H1 (cell line): ENCODE measurements at regions not wholly inside any gene's neighbourhood (a gene's known extent, or its start where the extent isn't known, plus 50 kb on each side); places are given as distances from the start of the nearest gene placed in this dataset.

Source experiments
- CTCF ChIA-PET: fragments of 300-600 bp; sonication (Branson Sonifier 250); formaldehyde crosslinking; loops from one replicate; lab custom pipeline; 2021; ENCODE audit not compliant: partially characterized antibody; lab: Charles Lee
- POLR2A ChIA-PET: fragments of 300-600 bp; sonication (Branson Sonifier 250); formaldehyde crosslinking; loops from one replicate; lab custom pipeline; 2021; ENCODE audit warnings: inconsistent platforms; ENCODE audit not compliant: partially characterized antibody; lab: Charles Lee
- DNase-seq, 2 experiments: peaks; one replicate each; pipeline versions ENCODE4 v3.0.0 to v3.0.0-alpha.2; 2010 to 2022; ENCODE audit warnings: low spot score in 2 of 2, low read depth in 1 of 2, mixed read lengths in 1 of 2
- FAIRE-seq: peaks from 2 replicates; lab custom pipeline; 2011; peaks lifted over from hg19 to GRCh38; lab: Jason Lieb, UNC
- H2AFZ ChIP-seq: 2 replicates; pipeline ENCODE4 v1.8.1; 2012; ENCODE audit warnings: low read length, inconsistent platforms
- H2AK5ac ChIP-seq: 2 replicates; pipeline ENCODE4 v1.6.1; 2013; ENCODE audit warnings: low read depth, low read length
- H2BK120ac ChIP-seq: replicated peaks from 2 replicates; pipeline ENCODE3; 2013; ENCODE audit warnings: low read depth, low read length, inconsistent platforms
- H2BK12ac ChIP-seq: 2 replicates; pipeline ENCODE4 v1.6.1; 2013; ENCODE audit warnings: low read depth, low read length
- H2BK15ac ChIP-seq: 2 replicates; pipeline ENCODE4 v1.6.1; 2013; ENCODE audit warnings: low read length
- H2BK20ac ChIP-seq: 2 replicates; pipeline ENCODE4 v1.6.1; 2013; ENCODE audit warnings: low read length
- H2BK5ac ChIP-seq: 2 replicates; pipeline ENCODE4 v1.6.1; 2013; ENCODE audit warnings: low read depth, low read length
- H3K14ac ChIP-seq: 2 replicates; pipeline ENCODE4 v1.6.1; 2013; ENCODE audit warnings: inconsistent platforms; ENCODE audit not compliant: insufficient read length
- H3K18ac ChIP-seq: 2 replicates; pipeline ENCODE4 v1.6.1; 2013; ENCODE audit warnings: low read length; ENCODE audit errors: extremely low read depth
- H3K23ac ChIP-seq: 2 replicates; pipeline ENCODE4 v1.6.1; 2013; ENCODE audit warnings: inconsistent platforms; ENCODE audit not compliant: insufficient read length
- H3K23me2 ChIP-seq: 2 replicates; pipeline ENCODE4 v1.6.1; 2013; ENCODE audit warnings: low read depth, low read length
- H3K27ac ChIP-seq: 2 replicates; pipeline ENCODE4 v1.6.1; 2011; ENCODE audit warnings: low read depth, low read length, inconsistent platforms
- H3K27me3 ChIP-seq, 4 experiments: replicated peaks in 1 of 4; 1 replicate in 1 of 4; 2 replicates in 3 of 4; pipeline versions ENCODE4 v1.6.1 to v1.8.1; 2011 to 2013; ENCODE audit warnings: low read length in 3 of 4, mild to moderate bottlenecking in 3 of 4, inconsistent platforms in 2 of 4, mixed read lengths in 2 of 4, moderate library complexity in 1 of 4; ENCODE audit not compliant: control insufficient read depth in 3 of 4, insufficient read depth in 3 of 4; ENCODE audit errors: extremely low read depth in 1 of 4
- H3K36me3 ChIP-seq, 4 experiments: 2 replicates each; pipeline versions ENCODE4 v1.6.1 to v1.8.1; 2011 to 2013; ENCODE audit warnings: mild to moderate bottlenecking in 4 of 4, low read length in 3 of 4, moderate library complexity in 2 of 4, control low read depth in 1 of 4, inconsistent platforms in 1 of 4; ENCODE audit not compliant: insufficient read depth in 4 of 4, control insufficient read depth in 2 of 4
- H3K4ac ChIP-seq: replicated peaks from 2 replicates; pipeline ENCODE3; 2013; ENCODE audit warnings: low read length, low read depth, mixed read lengths, inconsistent platforms; ENCODE audit not compliant: insufficient read length
- H3K4me1 ChIP-seq, 4 experiments: replicated peaks in 1 of 4; 1 replicate in 1 of 4; 2 replicates in 3 of 4; pipeline versions ENCODE4 v1.6.1 to v1.8.1; 2011 to 2013; ENCODE audit warnings: low read length in 3 of 4, inconsistent platforms in 2 of 4, mixed read lengths in 1 of 4; ENCODE audit not compliant: insufficient read depth in 4 of 4, control insufficient read depth in 3 of 4
- H3K4me2 ChIP-seq, 2 experiments: 2 replicates each; pipeline versions ENCODE4 v1.6.1 to v1.8.1; 2011 to 2013; ENCODE audit warnings: low read depth in 2 of 2, low read length in 2 of 2, control low read depth in 1 of 2, inconsistent platforms in 1 of 2, mild to moderate bottlenecking in 1 of 2; ENCODE audit not compliant: insufficient read depth in 1 of 2
- H3K4me3 ChIP-seq, 4 experiments: fragments of 200-600, 300-600 bp in 1 of 4; sonication (generic), shearing (Covaris generic), sonication (Bioruptor Twin) in 1 of 4; 2 replicates each; pipeline versions ENCODE4 v1.5.1 to v1.8.1; 2011 to 2016; ENCODE audit warnings: low read length in 4 of 4, low read depth in 3 of 4, control low read depth in 2 of 4, inconsistent platforms in 2 of 4, mild to moderate bottlenecking in 2 of 4, mixed read lengths in 1 of 4, moderate library complexity in 1 of 4; ENCODE audit not compliant: insufficient read depth in 2 of 4; ENCODE audit errors: extremely low read depth in 1 of 4
- H3K56ac ChIP-seq: replicated peaks from 2 replicates; pipeline ENCODE3; 2013; ENCODE audit warnings: low read depth, mild to moderate bottlenecking, mixed read lengths, low read length, inconsistent platforms; ENCODE audit not compliant: insufficient read length
- H3K79me1 ChIP-seq: 2 replicates; pipeline ENCODE4 v1.6.1; 2013; ENCODE audit warnings: low read depth, low read length, control low read depth
- H3K79me2 ChIP-seq, 2 experiments: 2 replicates each; pipeline versions ENCODE4 v1.6.1 to v1.8.1; 2012 to 2013; ENCODE audit warnings: low read length in 2 of 2, mild to moderate bottlenecking in 2 of 2, inconsistent platforms in 1 of 2; ENCODE audit not compliant: insufficient read depth in 2 of 2, control insufficient read depth in 1 of 2
- H3K9ac ChIP-seq, 4 experiments: replicated peaks in 1 of 4; 1 replicate in 1 of 4; 2 replicates in 3 of 4; pipeline versions ENCODE4 v1.6.1 to v1.8.1; 2011 to 2013; ENCODE audit warnings: low read depth in 3 of 4, low read length in 3 of 4, control low read depth in 2 of 4, mild to moderate bottlenecking in 2 of 4, moderate library complexity in 2 of 4, inconsistent platforms in 1 of 4; ENCODE audit errors: extremely low read depth in 1 of 4
- H3K9me3 ChIP-seq, 2 experiments: 2 replicates each; pipeline versions ENCODE4 v1.6.1 to v1.8.1; 2012 to 2013; ENCODE audit warnings: mild to moderate bottlenecking in 2 of 2, moderate library complexity in 2 of 2, control low read depth in 1 of 2, inconsistent platforms in 1 of 2, low read depth in 1 of 2, low read length in 1 of 2, mixed read lengths in 1 of 2; ENCODE audit not compliant: insufficient read depth in 2 of 2
- H4K20me1 ChIP-seq, 2 experiments: replicated peaks in 1 of 2; 2 replicates each; pipeline versions ENCODE3 to v1.8.1; 2011 to 2013; ENCODE audit warnings: inconsistent platforms in 2 of 2, low read length in 2 of 2, mild to moderate bottlenecking in 1 of 2; ENCODE audit not compliant: insufficient read depth in 2 of 2, control insufficient read depth in 1 of 2
- H4K5ac ChIP-seq: 2 replicates; pipeline ENCODE4 v1.6.1; 2013; ENCODE audit warnings: low read length, low read depth, mixed read lengths, inconsistent platforms; ENCODE audit not compliant: insufficient read length
- H4K8ac ChIP-seq: 2 replicates; pipeline ENCODE4 v1.8.0; 2013; ENCODE audit warnings: mild to moderate bottlenecking, moderate library complexity, low read length, inconsistent platforms; ENCODE audit not compliant: insufficient read depth; ENCODE audit errors: extremely low read depth
- H4K91ac ChIP-seq: replicated peaks from 2 replicates; pipeline ENCODE3; 2013; ENCODE audit warnings: low read length, mixed read lengths, inconsistent platforms; ENCODE audit not compliant: insufficient read length
- BACH1 ChIP-seq: IDR thresholded peaks from 2 replicates; pipeline ENCODE4 v1.6.1; 2012; ENCODE audit warnings: low read length, improper control_type of control experiment
- CHD2 ChIP-seq: IDR thresholded peaks from 2 replicates; pipeline ENCODE4 v1.6.1; 2012; ENCODE audit warnings: low read length, improper control_type of control experiment
- CREB1 ChIP-seq: IDR thresholded peaks from 2 replicates; pipeline ENCODE4 v1.6.1; 2012; ENCODE audit warnings: inconsistent platforms
- CTBP2 ChIP-seq: IDR thresholded peaks from 2 replicates; pipeline ENCODE4 v1.7.0; 2011; ENCODE audit warnings: borderline replicate concordance, mild to moderate bottlenecking, moderate library complexity, mixed read lengths, low read length; ENCODE audit not compliant: insufficient read depth, insufficient read length
- FOSL1 ChIP-seq: IDR thresholded peaks from 2 replicates; pipeline ENCODE4 v1.6.1; 2011; ENCODE audit warnings: mild to moderate bottlenecking, low read depth, low read length, moderate library complexity; ENCODE audit not compliant: insufficient read depth
- KDM5A ChIP-seq: fragments of 200-600 bp; IDR thresholded peaks from 2 replicates; pipeline ENCODE4 v1.7.1; 2012; ENCODE audit warnings: mild to moderate bottlenecking, low read length, inconsistent platforms, mixed read lengths
- MAFK ChIP-seq: IDR thresholded peaks from 2 replicates; pipeline ENCODE4 v1.6.1; 2012; ENCODE audit warnings: low read depth, mild to moderate bottlenecking, improper control_type of control experiment, low read length
- PHF8 ChIP-seq: fragments of 200-600 bp; sonication (generic); conservative IDR thresholded peaks from 2 replicates; pipeline ENCODE4 v1.7.1; 2012; ENCODE audit warnings: low read depth, mild to moderate bottlenecking, inconsistent platforms, low read length, moderate library complexity
- POLR2AphosphoS5 ChIP-seq: IDR thresholded peaks from 2 replicates; pipeline ENCODE4 v1.6.1; 2011; ENCODE audit warnings: low read depth, low read length
- SIX5 ChIP-seq: IDR thresholded peaks from 2 replicates; pipeline ENCODE4 v1.6.1; 2011; ENCODE audit warnings: mild to moderate bottlenecking, low read depth, low read length
- TAF7 ChIP-seq: optimal IDR thresholded peaks from 2 replicates; pipeline ENCODE3; 2011; ENCODE audit warnings: low read depth, mild to moderate bottlenecking, inconsistent platforms, low read length, moderate library complexity, borderline replicate concordance
- TEAD4 ChIP-seq: IDR thresholded peaks from 2 replicates; pipeline ENCODE4 v1.6.1; 2012; ENCODE audit warnings: low read depth, low read length, inconsistent platforms, mixed read lengths
- ZNF274 ChIP-seq: IDR thresholded peaks from 2 replicates; pipeline ENCODE4 v1.7.0; 2012; ENCODE audit warnings: low read length, borderline replicate concordance; ENCODE audit errors: extremely low read depth
- WGBS, 2 experiments: shearing (Covaris generic) in 1 of 2; methylation state at CpG; one replicate each; pipeline versions ENCODE4 v1.1.6 to v1.1.7; 2013 to 2015; ENCODE audit warnings: low lambda C conversion rate in 2 of 2, mixed read lengths in 2 of 2, inconsistent platforms in 1 of 2, low coverage in 1 of 2, missing lambda C conversion rate in 1 of 2; ENCODE audit not compliant: insufficient replicate concordance in 2 of 2, insufficient coverage in 1 of 2, insufficient read length in 1 of 2; ENCODE audit errors: extremely low coverage in 1 of 2, missing lambda C conversion rate in 1 of 2; 5-methylcytosine and 5-hydroxymethylcytosine counted together

GRCh38 chr9:105023788-105024187 lies 95.8 kb upstream of the ABCA1 start:
- CTCF ChIA-PET: interaction anchor here (0.6 to 1.3 kb wide), 4 partner anchors 69 to 516 kb away, joined by 3 read pairs; no protein-coding TSS in a partner anchor
- Histone ChIP-seq H3K27me3 (no peaks in the 10 kb centered on the region), H2BK20ac (no peak overlapping the region), H4K5ac (no peak overlapping the region), H3K79me1 (no peaks in the 10 kb centered on the region), H2BK5ac (no peak overlapping the region), H3K4me3 (no peak overlapping the region), H3K4ac (no peak overlapping the region), H4K8ac (no peak overlapping the region), H4K20me1 (no peaks in the 10 kb centered on the region), H2BK15ac (no peak overlapping the region), H4K91ac (no peak overlapping the region), H3K4me2 (no peak overlapping the region), H3K36me3 (no peaks in the 10 kb centered on the region)
- no peak for FAIRE-seq
- 100% methylated on average over 1 of the region's 1 CpG; no CpG with 5 or more reads in 1 of the 2 experiments for WGBS, 2 experiments
- no peak for TF ChIP-seq BACH1
- no peak for TF ChIP-seq SIX5
- no peak for TF ChIP-seq CHD2
- no peak for TF ChIP-seq TAF7
- no peak for TF ChIP-seq FOSL1
- no peak for TF ChIP-seq CTBP2
- no peak for TF ChIP-seq PHF8
- TF ChIP-seq ZNF274: no peak
- no peak for TF ChIP-seq TEAD4
- no peak for TF ChIP-seq KDM5A
- TF ChIP-seq POLR2AphosphoS5: no peak
- TF ChIP-seq MAFK: no peak
- TF ChIP-seq CREB1: no peak
- TF ChIP-seq, all 59 proteins: peak for 0
- H3K27ac ChIP-seq: no peak overlapping the region
- no peak overlapping the region for H2BK12ac ChIP-seq
- H3K9ac ChIP-seq: no peak overlapping the region
- H3K56ac ChIP-seq: no peak overlapping the region
- POLR2A ChIA-PET: interaction anchor here (1.0 to 2.8 kb wide), 2 partner anchors 11 to 30 kb away, joined by 3 to 7 read pairs; no protein-coding TSS in a partner anchor
- no peak overlapping the region for H3K14ac ChIP-seq
- no peak overlapping the region for H3K18ac ChIP-seq
- H3K23ac ChIP-seq: no peak overlapping the region
- H2AK5ac ChIP-seq: no peak overlapping the region
- no peak for DNase-seq
- H2BK120ac ChIP-seq: no peak overlapping the region
- no peaks in the 10 kb centered on the region for H3K79me2 ChIP-seq
- H3K23me2 ChIP-seq: no peaks in the 10 kb centered on the region
- H3K4me1 ChIP-seq: peaks cover 0 to 3% (median 0%) of the 10 kb centered on the region in 4 experiments; a peak in 2 of 7 replicates
- H3K9me3 ChIP-seq: no peaks in the 10 kb centered on the region
- no peak overlapping the region for H2AFZ ChIP-seq
